Skeletal muscle tissue (tissue), 3 donors: ENCODE measurements at regions not wholly inside any gene's neighbourhood (a gene's known extent, or its start where the extent isn't known, plus 50 kb on each side); places are given as distances from the start of the nearest gene placed in this dataset.
A peak's percentile ranks its signal among the peaks of the same experiment; 100 is the strongest.
"Not testable (repeated sequence)": the region's sequence is repeated elsewhere in the genome, so short reads cannot be mapped to it uniquely, and the experiment has no call there.

ENCODE experiments used
- H3K27ac ChIP-seq: one replicate; pipeline ENCODE4 v1.7.0; 2013; ENCODE audit warnings: mild to moderate bottlenecking, low read depth, low read length, inconsistent platforms
- H3K27me3 ChIP-seq, 3 donors: one replicate each; pipeline ENCODE4 v1.7.0; 2013; ENCODE audit warnings: low read length in 3 of 3; ENCODE audit not compliant: control insufficient read depth in 3 of 3, insufficient read depth in 3 of 3
- H3K36me3 ChIP-seq, 3 donors: one replicate each; pipeline ENCODE4 v1.7.0; 2013; ENCODE audit warnings: low read length in 3 of 3; ENCODE audit not compliant: control insufficient read depth in 3 of 3, insufficient read depth in 3 of 3
- H3K4me1 ChIP-seq, 3 donors: one replicate each; pipeline ENCODE4 v1.7.0; 2013; ENCODE audit warnings: low read length in 3 of 3, mild to moderate bottlenecking in 3 of 3; ENCODE audit not compliant: control insufficient read depth in 3 of 3, insufficient read depth in 3 of 3
- H3K4me3 ChIP-seq, 3 donors: one replicate each; pipeline ENCODE4 v1.7.0; 2013; ENCODE audit warnings: low read length in 3 of 3
- H3K9ac ChIP-seq, 3 donors: one replicate each; pipeline ENCODE4 v1.7.0; 2013; ENCODE audit warnings: low read length in 3 of 3, mild to moderate bottlenecking in 3 of 3, moderate library complexity in 2 of 3, low read depth in 1 of 3
- H3K9me3 ChIP-seq, 3 donors: one replicate each; pipeline ENCODE4 v1.7.0; 2013; ENCODE audit warnings: low read length in 3 of 3; ENCODE audit not compliant: control insufficient read depth in 3 of 3
- donor health status: Osteomylitis.

GRCh38 chr4:186829740-186830449 is 106.2 kb upstream of the FAT1 start:
- Histone ChIP-seq H3K36me3 (no peaks in the 10 kb centered on the region), H3K9ac (no peak overlapping the region), H3K27ac (no peak overlapping the region), H3K4me3 (no peak overlapping the region), H3K9me3 (peaks cover 0 to 4% (median 2%) of the 10 kb centered on the region in 3 donors), H3K4me1 (no peaks in the 10 kb centered on the region), H3K27me3 (no peaks in the 10 kb centered on the region)

- Histone ChIP-seq H3K9ac (no peak overlapping the region), H3K9me3 (peaks cover 0 to 4% (median 2%) of the 10 kb centered on the region in 3 donors), H3K36me3 (no peaks in the 10 kb centered on the region), H3K4me3 (no peak overlapping the region), H3K4me1 (no peaks in the 10 kb centered on the region), H3K27me3 (no peaks in the 10 kb centered on the region), H3K27ac (no peak overlapping the region)
These were observed 107.9 kb upstream of the FAT1 start for GRCh38 chr4:186831574-186831973.

- Histone ChIP-seq H3K9ac (no peak overlapping the region), H3K27me3 (no peaks in the 10 kb centered on the region), H3K27ac (no peak overlapping the region), H3K9me3 (peaks cover 2 to 4% (median 4%) of the 10 kb centered on the region in 3 donors), H3K4me3 (no peak overlapping the region), H3K4me1 (no peaks in the 10 kb centered on the region), H3K36me3 (no peaks in the 10 kb centered on the region)
These were observed 109.2 kb upstream of the FAT1 start for GRCh38 chr4:186832906-186833305.

GRCh38 chr4:186837463-186837862 is 113.8 kb upstream of the FAT1 start:
- H3K4me1 ChIP-seq, H3K9ac ChIP-seq, H3K4me3 ChIP-seq, H3K27ac ChIP-seq, H3K36me3 ChIP-seq, H3K9me3 ChIP-seq, H3K27me3 ChIP-seq: not testable (repeated sequence)

- no peak overlapping the region for H3K4me3 ChIP-seq
- H3K27ac ChIP-seq, result no peak overlapping the region
- no peaks in the 10 kb centered on the region for H3K27me3 ChIP-seq
- peaks cover 0 to 4% (median under 1%) of the 10 kb centered on the region in 3 donors for H3K9me3 ChIP-seq
- no peak overlapping the region for H3K9ac ChIP-seq
- no peaks in the 10 kb centered on the region for H3K4me1 ChIP-seq
- H3K36me3 ChIP-seq, result no peaks in the 10 kb centered on the region
These were observed 114.6 kb upstream of the FAT1 start for GRCh38 chr4:186838295-186838694.

- peaks cover 0 to 4% (median 0%) of the 10 kb centered on the region in 3 donors for H3K9me3 ChIP-seq
- H3K4me3 ChIP-seq, result peak overlapping the region in 2 of 3 donors; percentile 52 to 55
- H3K9ac ChIP-seq, result peak overlapping the region in 2 of 3 donors; percentile 23 to 55
- H3K27ac ChIP-seq, result peak overlapping the region; percentile 78
- H3K36me3 ChIP-seq, result no peaks in the 10 kb centered on the region
- H3K4me1 ChIP-seq, result no peaks in the 10 kb centered on the region
- H3K27me3 ChIP-seq, result no peaks in the 10 kb centered on the region
These were observed 115.7 kb upstream of the FAT1 start for GRCh38 chr4:186839122-186840037.

- H3K4me1 ChIP-seq, result peaks cover 0 to 3% (median 2%) of the 10 kb centered on the region in 3 donors
- H3K9ac ChIP-seq, result peak overlapping the region in 2 of 3 donors; percentile 23 to 55
- H3K27ac ChIP-seq, result peak overlapping the region; percentile 78
- peaks cover 0 to 4% (median 0%) of the 10 kb centered on the region in 3 donors for H3K9me3 ChIP-seq
- no peaks in the 10 kb centered on the region for H3K27me3 ChIP-seq
- H3K36me3 ChIP-seq, result no peaks in the 10 kb centered on the region
- peak overlapping the region; percentile 52 to 65 (median 64) for H3K4me3 ChIP-seq
These were observed 116.6 kb upstream of the FAT1 start for GRCh38 chr4:186840222-186840701.

- H3K9ac ChIP-seq, result peak overlapping the region in 2 of 3 donors; percentile 23 to 54
- H3K4me1 ChIP-seq, result peaks cover 0 to 6% (median 2%) of the 10 kb centered on the region in 3 donors
- H3K9me3 ChIP-seq, result peaks cover 0 to 4% (median 0%) of the 10 kb centered on the region in 3 donors
- H3K36me3 ChIP-seq, result no peaks in the 10 kb centered on the region
- H3K27me3 ChIP-seq, result no peaks in the 10 kb centered on the region
- peak overlapping the region; percentile 78 for H3K27ac ChIP-seq
- H3K4me3 ChIP-seq, result peak overlapping the region; percentile 62 to 65 (median 64)
These were observed 117.2 kb upstream of the FAT1 start for GRCh38 chr4:186840771-186841301.

- peak overlapping the region; percentile 1 to 64 (median 33) for H3K4me3 ChIP-seq
- H3K4me1 ChIP-seq, result peaks cover 0 to 6% (median 2%) of the 10 kb centered on the region in 3 donors
- no peaks in the 10 kb centered on the region for H3K9me3 ChIP-seq
- peak overlapping the region in 1 of 3 donors; percentile 9 for H3K9ac ChIP-seq
- peak overlapping the region; percentile 75 for H3K27ac ChIP-seq
- no peaks in the 10 kb centered on the region for H3K36me3 ChIP-seq
- H3K27me3 ChIP-seq, result no peaks in the 10 kb centered on the region
These were observed 120.5 kb upstream of the FAT1 start for GRCh38 chr4:186844059-186844681.
